Sigmoid colon (tissue), 6 donors: ENCODE measurements at regions not wholly inside any gene's neighbourhood (a gene's known extent, or its start where the extent isn't known, plus 50 kb on each side); places are given as distances from the start of the nearest gene placed in this dataset.
A peak's percentile ranks its signal among the peaks of the same experiment; 100 is the strongest.

Source experiments
- DNase-seq: peaks from one replicate; pipeline ENCODE4 v3.0.0-alpha.2; 2019
- H3K27ac ChIP-seq, 4 donors: fragments of 200-600 bp; sonication (generic); one replicate each; pipeline ENCODE4 v1.5.1; 2016 to 2019; ENCODE audit warnings: mild to moderate bottlenecking in 1 of 4
- H3K27me3 ChIP-seq, 3 donors: fragments of 200-600 bp; sonication (generic); one replicate each; pipeline ENCODE4 v1.5.1; 2019; ENCODE audit warnings: mild to moderate bottlenecking in 1 of 3
- H3K36me3 ChIP-seq, 4 donors: fragments of 200-600 bp; sonication (generic); one replicate each; pipeline ENCODE4 v1.5.1; 2016 to 2019
- H3K4me1 ChIP-seq, 4 donors: fragments of 200-600 bp; sonication (generic); one replicate each; pipeline ENCODE4 v1.5.1; 2017 to 2019
- H3K4me3 ChIP-seq, 4 donors: fragments of 200-600 bp; sonication (generic); one replicate each; pipeline ENCODE4 v1.5.1; 2017 to 2019; ENCODE audit warnings: mild to moderate bottlenecking in 2 of 4, moderate library complexity in 1 of 4
- H3K9me3 ChIP-seq, 4 donors: fragments of 200-600 bp in 3 of 4; sonication (generic) in 3 of 4; one replicate each; pipeline versions ENCODE4 v1.5.1 to v1.6.1; 2013 to 2019
- CTCF ChIP-seq, 4 experiments: fragments of 450-650 bp in 3 of 4; fragments of 200-600 bp in 1 of 4; IDR thresholded peaks; one replicate each; pipeline ENCODE4 v1.5.1; 2016 to 2019; ENCODE audit warnings: antibody characterized with exemption in 4 of 4, mild to moderate bottlenecking in 3 of 4, moderate library complexity in 2 of 4
- EP300 ChIP-seq, 4 donors: sonication (generic); formaldehyde crosslinking; IDR thresholded peaks; one replicate each; pipeline ENCODE4 v1.6.1; 2017; ENCODE audit warnings: antibody characterized with exemption in 4 of 4
- POLR2A ChIP-seq, 2 donors: fragments of 450-650 bp; IDR thresholded peaks; one replicate each; pipeline ENCODE4 v1.6.1; 2016; ENCODE audit warnings: antibody characterized with exemption in 2 of 2, mild to moderate bottlenecking in 2 of 2, moderate library complexity in 2 of 2
- POLR2AphosphoS5 ChIP-seq, 4 donors: sonication (generic); formaldehyde crosslinking; IDR thresholded peaks; one replicate each; pipeline ENCODE4 v1.6.1; 2017; ENCODE audit warnings: antibody characterized with exemption in 4 of 4
- WGBS, 2 donors: extraction: QIAGEN DNeasy Blood & Tissue Kit; methylation state at CpG; one replicate each; pipeline ENCODE4 v1.1.7; 2013; 5-methylcytosine and 5-hydroxymethylcytosine counted together
- intact Hi-C: fragments of 100-400 bp; cut with DNase I; formaldehyde crosslinking; loops from one replicate; pipeline ENCODE4 v1.15.1; 2023
- donor health status: healthy with polysubstance abuse.
- donor health status: healthy.

- peaks cover 0 to 10% (median 5%) of the 10 kb centered on the region in 4 donors for H3K4me1 ChIP-seq
- DNase-seq = no peak
- H3K27ac ChIP-seq = peak overlapping the region in 1 of 4 donors; percentile 16
- H3K9me3 ChIP-seq = no peaks in the 10 kb centered on the region
- TF ChIP-seq EP300 (IDR thresholded peaks at IDR 0.05) (no peak), CTCF (IDR thresholded peaks at IDR 0.05) (no peak), POLR2AphosphoS5 (IDR thresholded peaks at IDR 0.05) (no peak), POLR2A (IDR thresholded peaks at IDR 0.05) (no peak)
- 58 to 72% methylated on average over 8 of the region's 8 CpGs for WGBS, 2 donors
- H3K4me3 ChIP-seq = no peak overlapping the region
- intact Hi-C loops = no loop called here
- no peaks in the 10 kb centered on the region for H3K36me3 ChIP-seq
- H3K27me3 ChIP-seq = no peaks in the 10 kb centered on the region
Measured at GRCh38 chr10:30238836-30239235, 110.2 kb downstream of the MTPAP start.

GRCh38 chr10:30233186-30233959 lies 115.7 kb downstream of the MTPAP start:
- intact Hi-C loops = no loop called here
- Histone ChIP-seq H3K4me1 (no peaks in the 10 kb centered on the region), H3K36me3 (no peaks in the 10 kb centered on the region), H3K4me3 (no peak overlapping the region), H3K27me3 (no peaks in the 10 kb centered on the region), H3K9me3 (no peaks in the 10 kb centered on the region), H3K27ac (no peak overlapping the region)
- DNase-seq = no peak
- TF ChIP-seq POLR2A (IDR thresholded peaks at IDR 0.05) (no peak), EP300 (IDR thresholded peaks at IDR 0.05) (no peak), CTCF (IDR thresholded peaks at IDR 0.05) (no peak), POLR2AphosphoS5 (IDR thresholded peaks at IDR 0.05) (no peak)
- 81 to 83% methylated on average over 4 of the region's 4 CpGs for WGBS, 2 donors

GRCh38 chr10:30231709-30232108 lies 117.4 kb downstream of the MTPAP start:
- no peaks in the 10 kb centered on the region for H3K36me3 ChIP-seq
- H3K4me1 ChIP-seq = no peaks in the 10 kb centered on the region
- TF ChIP-seq POLR2AphosphoS5 (IDR thresholded peaks at IDR 0.05) (no peak), EP300 (IDR thresholded peaks at IDR 0.05) (no peak), CTCF (IDR thresholded peaks at IDR 0.05) (no peak), POLR2A (IDR thresholded peaks at IDR 0.05) (no peak)
- H3K27me3 ChIP-seq = no peaks in the 10 kb centered on the region
- intact Hi-C loops = no loop called here
- no peak for DNase-seq
- WGBS, 2 donors = 92 to 93% methylated on average over 5 of the region's 5 CpGs
- no peaks in the 10 kb centered on the region for H3K9me3 ChIP-seq
- H3K4me3 ChIP-seq = no peak overlapping the region
- H3K27ac ChIP-seq = no peak overlapping the region

- TF ChIP-seq EP300 (IDR thresholded peaks at IDR 0.05) (no peak), POLR2A (IDR thresholded peaks at IDR 0.05) (no peak)
- Histone ChIP-seq H3K4me3 (no peak overlapping the region), H3K27me3 (no peaks in the 10 kb centered on the region), H3K27ac (no peak overlapping the region), H3K4me1 (no peaks in the 10 kb centered on the region), H3K9me3 (no peaks in the 10 kb centered on the region), H3K36me3 (no peaks in the 10 kb centered on the region)
- DNase-seq = no peak
- intact Hi-C loops = no loop called here
- WGBS, 2 donors = 27 to 43% methylated on average over 8 of the region's 8 CpGs
Measured at GRCh38 chr10:30231071-30231652, 117.9 kb downstream of the MTPAP start.

GRCh38 chr10:30229536-30229935 lies 119.5 kb downstream of the MTPAP start:
- Histone ChIP-seq H3K9me3 (no peaks in the 10 kb centered on the region), H3K4me3 (no peak overlapping the region), H3K27me3 (no peaks in the 10 kb centered on the region), H3K4me1 (no peaks in the 10 kb centered on the region), H3K36me3 (no peaks in the 10 kb centered on the region), H3K27ac (no peak overlapping the region)
- intact Hi-C loops = no loop called here
- 77 to 82% methylated on average over 5 of the region's 5 CpGs for WGBS, 2 donors
- DNase-seq = no peak
- no peak for TF ChIP-seq POLR2A (IDR thresholded peaks at IDR 0.05)
- TF ChIP-seq POLR2AphosphoS5 (IDR thresholded peaks at IDR 0.05) = no peak
- TF ChIP-seq EP300 (IDR thresholded peaks at IDR 0.05) = no peak
- TF ChIP-seq CTCF (IDR thresholded peaks at IDR 0.05) = no peak
